GM08714 (cell line): ENCODE measurements at regions not wholly inside any gene's neighbourhood (a gene's known extent, or its start where the extent isn't known, plus 50 kb on each side); places are given as distances from the start of the nearest gene placed in this dataset.

ENCODE experiments used
- H3K4me3 ChIP-seq: fragments of 200-500 bp; sonication (Bioruptor generic); 2 replicates; pipeline ENCODE4 v1.5.1; 2014; ENCODE audit warnings: mild to moderate bottlenecking, low read length, inconsistent platforms
- ZNF274 ChIP-seq: IDR thresholded peaks from 2 replicates; pipeline ENCODE4 v1.6.1; 2012; ENCODE audit warnings: mild to moderate bottlenecking, low read depth, low read length

DNA sequence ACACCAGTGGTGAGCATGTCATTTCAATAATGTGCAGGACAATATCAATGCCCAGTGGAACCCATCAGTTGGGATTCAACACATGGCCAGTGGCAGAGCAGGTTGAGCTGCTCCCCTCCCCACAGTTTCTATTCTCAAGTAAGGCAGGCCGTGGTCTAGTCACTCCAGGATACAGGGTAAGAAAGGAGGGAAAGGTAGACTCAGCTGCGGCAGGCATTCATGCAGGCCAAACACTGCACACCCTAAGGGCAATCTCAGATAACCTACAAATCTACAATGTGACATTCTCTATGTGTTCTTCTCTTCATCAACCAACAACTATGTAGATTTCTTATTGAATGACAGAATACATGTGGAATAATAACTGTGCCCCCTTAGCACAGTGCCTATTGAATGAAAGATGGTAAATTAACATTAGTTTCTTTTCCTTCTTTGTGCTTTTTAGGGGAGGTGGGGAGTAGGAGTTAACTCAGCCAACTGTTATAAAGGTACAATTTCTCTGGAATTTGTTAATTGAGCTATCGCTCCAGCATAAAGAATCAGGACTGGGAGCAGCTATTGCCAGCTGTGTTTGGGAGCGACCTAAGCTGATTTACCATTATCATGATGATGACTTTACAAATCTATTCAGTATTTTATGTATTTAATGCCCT is 89.7 kb downstream of the FAM50B start:
- TF ChIP-seq ZNF274: no peak
- no peak overlapping the region for H3K4me3 ChIP-seq

DNA sequence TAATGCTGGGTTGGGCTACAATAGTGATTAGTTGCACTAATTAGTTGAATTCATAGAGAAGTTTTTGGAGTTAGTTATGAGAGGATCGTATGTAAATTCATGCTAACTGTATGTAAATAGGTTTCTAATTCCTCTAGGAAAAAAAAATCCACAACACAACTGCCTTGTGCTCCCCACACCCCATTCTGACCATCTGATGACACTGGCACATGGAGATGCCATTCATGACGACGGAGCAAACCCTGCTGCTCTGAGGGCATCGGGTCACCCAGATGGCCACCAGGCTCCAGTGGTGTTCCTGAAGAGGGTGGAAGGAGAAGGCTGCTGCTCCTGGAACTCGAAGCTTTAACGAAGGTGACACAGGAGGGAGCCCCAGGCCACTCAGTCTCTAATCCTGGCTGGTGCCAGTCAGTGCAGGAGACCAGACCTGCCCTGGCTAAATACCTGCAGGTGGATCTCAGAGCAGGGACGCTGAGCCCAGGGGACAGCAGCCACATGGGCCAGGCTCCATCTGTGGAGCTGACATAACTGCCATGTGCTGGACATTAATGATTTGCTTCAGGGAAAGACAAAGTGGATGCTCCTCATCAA is 90.3 kb downstream of the FAM50B start:
- TF ChIP-seq ZNF274: no peak
- H3K4me3 ChIP-seq: no peak overlapping the region

DNA sequence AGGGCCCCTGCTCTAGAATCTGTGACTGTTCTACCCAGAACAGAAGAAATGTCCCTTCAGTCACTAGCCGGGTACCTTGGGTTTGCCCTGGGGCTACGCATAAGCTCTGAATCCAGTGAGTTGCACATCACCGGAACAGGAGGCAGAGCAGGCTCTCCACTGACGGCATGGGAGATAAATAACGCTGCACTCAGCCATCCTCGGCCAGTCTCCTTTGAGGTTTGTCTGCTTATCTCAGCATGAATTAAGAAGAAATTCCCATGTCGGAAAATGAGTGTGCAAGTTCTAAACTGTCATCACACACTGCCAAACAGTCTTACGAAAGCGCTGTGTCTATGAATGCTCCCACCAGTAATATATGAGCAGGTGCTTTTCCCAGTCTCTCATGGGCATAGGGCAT is 90.8 kb downstream of the FAM50B start:
- TF ChIP-seq ZNF274: no peak
- H3K4me3 ChIP-seq: no peak overlapping the region

DNA sequence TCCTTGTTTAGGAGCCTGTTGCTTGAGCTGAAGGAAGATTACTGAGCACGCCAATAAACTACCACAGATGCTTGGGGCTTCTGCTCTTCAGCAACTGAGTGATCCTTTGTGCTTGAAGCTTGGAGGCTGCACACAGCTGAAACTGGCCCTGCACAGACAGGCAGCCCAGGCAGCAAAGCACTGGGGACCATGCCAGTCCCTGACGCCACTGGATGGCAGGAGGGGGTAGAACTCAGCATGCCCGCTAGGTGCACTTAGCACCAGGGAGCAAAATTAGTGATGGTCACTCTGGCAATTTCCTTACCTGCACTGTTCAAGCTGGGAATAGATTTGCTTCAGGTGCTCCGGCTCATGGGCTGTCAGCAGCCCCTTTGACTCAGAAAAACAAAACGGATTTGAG is 91.5 kb downstream of the FAM50B start:
- no peak overlapping the region for H3K4me3 ChIP-seq
- no peak for TF ChIP-seq ZNF274

DNA sequence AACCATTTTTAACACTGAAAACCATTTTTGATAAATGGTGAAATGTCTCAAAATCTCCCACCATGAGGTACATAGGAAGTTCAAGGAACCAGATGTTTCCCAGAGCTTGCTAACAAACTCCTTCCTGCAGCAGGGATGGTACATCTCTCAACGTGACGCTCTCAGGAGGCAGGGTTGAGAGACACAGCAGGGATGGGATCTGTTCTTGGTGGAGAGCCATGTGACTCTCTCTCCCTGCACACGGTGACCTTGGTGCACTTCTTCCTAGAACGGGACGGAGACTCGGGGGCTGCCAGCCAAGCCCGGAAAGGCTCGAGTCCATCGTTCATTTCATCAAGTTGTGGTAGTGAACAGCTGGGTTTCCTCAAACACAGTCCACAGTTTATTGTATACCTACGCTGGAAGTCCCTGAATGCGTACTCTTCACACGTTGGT is 94.2 kb downstream of the FAM50B start:
- no peak overlapping the region for H3K4me3 ChIP-seq
- TF ChIP-seq ZNF274: no peak

DNA sequence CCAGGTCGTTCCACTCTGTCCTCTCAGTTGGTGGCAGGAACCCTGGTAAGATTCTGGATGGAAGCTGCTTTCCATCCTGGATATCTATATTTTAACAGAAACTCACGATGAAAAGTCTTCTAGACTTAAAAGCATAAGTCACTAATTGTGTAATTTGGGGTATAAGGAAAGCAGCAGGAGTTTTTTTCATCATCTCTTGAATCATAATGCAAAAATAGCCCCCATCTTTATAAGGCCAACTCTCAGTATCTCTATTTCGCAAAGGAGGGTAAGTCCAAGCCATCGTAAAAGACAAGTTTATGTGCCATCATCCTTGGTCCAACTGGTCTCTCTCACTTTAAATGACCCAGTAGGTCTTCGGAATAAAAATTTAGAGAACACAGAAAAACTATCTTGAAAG is 95.1 kb downstream of the FAM50B start:
- no peak for TF ChIP-seq ZNF274
- no peak overlapping the region for H3K4me3 ChIP-seq

DNA sequence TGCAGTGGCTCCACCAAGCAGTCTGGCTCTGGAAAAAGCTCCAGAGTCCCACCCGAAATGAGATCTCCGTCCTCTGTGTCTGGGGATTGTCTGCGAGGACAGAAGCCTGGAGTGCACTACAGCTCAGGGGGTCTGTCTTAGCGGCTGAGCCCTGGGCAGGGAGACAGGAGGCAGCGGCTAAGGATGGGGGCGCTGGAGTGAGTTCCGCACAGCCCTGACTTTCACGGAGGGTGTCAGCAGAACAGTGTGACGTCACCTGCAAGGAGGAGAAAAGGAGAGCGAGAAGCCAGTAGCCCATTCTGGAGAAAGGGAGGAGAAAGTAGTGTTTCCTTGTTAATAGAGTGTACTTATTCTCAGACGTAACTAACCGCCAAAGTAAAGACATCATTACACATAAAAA is 97.6 kb downstream of the FAM50B start:
- TF ChIP-seq ZNF274: no peak
- no peak overlapping the region for H3K4me3 ChIP-seq

DNA sequence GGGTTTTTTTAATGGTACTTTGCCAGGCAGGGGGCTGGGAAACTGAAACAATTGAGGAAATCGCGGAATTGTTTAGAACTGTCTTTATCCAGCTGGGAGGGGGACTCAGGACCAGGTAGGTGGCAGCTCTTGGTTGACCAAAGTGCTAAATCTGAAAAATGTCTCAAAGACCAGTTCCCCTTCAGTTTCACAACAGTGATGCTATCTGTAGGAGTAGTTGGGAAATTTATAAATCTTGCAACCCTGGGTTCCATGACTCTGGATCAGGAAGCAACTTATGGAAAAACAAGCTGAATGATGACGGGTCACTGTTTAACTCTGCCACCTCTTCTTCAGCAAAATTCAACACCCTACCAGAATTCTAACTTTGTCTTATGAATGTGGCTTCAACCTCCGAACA is 99.7 kb downstream of the FAM50B start:
- no peak for TF ChIP-seq ZNF274
- no peak overlapping the region for H3K4me3 ChIP-seq

DNA sequence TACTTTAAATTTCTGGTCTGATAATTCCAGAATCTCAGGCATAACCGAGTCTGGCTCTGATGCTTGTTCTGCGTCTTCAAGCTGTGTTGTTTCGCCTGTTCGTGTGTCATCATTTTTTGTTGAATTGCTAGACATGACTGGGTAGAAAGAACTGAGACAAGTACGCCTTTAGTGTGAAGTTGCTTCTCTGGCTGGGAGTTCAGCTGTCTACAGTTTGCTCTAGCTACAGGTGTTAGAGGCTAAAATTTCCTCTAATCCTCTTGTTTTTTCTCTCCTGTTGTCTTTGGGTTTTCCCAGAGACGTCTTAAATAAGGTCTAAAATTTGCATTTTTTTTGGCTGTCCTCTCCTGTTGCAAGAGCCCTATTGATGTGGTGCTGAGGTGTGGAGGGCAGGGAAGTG is 100.3 kb downstream of the FAM50B start:
- TF ChIP-seq ZNF274: no peak
- H3K4me3 ChIP-seq: no peak overlapping the region

DNA sequence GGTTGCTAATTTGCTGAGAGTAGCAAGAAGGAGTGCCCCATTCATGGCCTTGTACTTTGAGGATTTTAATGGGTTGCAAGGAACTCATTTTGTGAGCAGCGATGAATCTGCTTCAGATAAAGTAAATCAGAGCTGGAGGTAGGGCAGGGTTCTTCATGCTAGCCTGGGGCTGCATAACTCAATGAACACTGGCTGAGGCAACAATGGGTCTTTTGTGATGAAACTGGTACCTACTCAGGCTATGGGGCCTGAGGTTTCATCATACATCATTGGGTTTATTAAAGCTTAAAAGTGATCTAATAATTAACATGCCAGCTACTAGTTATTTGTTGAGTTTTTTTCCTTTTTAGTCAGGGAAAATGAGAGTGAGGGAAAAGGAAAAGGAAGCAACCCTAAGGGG is 106.9 kb downstream of the FAM50B start:
- TF ChIP-seq ZNF274: no peak

DNA sequence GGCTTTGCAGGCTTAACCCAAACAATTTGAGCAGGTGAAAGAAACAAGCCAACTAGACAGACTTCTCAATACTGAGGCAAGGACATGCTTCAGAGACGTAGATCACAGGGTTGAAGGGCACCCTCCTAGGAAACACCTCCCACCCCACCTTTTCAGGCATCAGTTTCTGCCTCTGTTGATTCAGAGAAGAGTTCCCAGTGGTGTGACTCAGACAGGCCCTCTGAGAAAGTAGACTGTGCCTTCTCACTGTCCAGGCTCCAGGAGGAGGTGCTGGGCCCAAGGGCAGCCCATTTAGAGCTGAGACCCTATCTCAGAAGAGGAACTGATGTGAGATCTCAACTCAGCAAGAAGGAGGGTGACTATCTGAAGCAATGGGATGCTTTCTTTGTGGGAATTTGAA is 108.1 kb downstream of the FAM50B start:
- TF ChIP-seq ZNF274: no peak
- H3K4me3 ChIP-seq: no peak overlapping the region

More for the DNA sequence above, 106.9 kb downstream of the FAM50B start:
- H3K4me3 ChIP-seq: no peak overlapping the region

DNA sequence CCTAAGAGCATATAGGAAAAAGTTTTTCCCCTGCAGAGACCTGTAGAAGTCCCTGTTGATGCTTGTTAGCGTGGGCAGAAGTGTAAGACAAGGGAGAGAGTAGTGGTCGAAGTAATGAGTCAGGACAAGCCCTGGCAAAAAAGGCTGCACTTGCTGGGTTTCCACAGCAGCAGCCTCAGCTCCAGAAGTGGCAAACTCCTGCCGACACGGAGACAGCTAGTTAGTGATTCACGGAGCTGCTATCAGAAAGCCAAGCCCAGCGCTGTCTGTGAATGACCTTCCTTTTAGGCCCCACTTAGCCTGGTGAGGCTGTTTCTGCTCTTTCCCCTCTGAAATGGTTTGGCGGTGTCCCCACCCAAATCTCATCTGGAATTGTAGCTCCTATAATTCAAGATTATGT is 109.1 kb downstream of the FAM50B start:
- no peak overlapping the region for H3K4me3 ChIP-seq
- no peak for TF ChIP-seq ZNF274

DNA sequence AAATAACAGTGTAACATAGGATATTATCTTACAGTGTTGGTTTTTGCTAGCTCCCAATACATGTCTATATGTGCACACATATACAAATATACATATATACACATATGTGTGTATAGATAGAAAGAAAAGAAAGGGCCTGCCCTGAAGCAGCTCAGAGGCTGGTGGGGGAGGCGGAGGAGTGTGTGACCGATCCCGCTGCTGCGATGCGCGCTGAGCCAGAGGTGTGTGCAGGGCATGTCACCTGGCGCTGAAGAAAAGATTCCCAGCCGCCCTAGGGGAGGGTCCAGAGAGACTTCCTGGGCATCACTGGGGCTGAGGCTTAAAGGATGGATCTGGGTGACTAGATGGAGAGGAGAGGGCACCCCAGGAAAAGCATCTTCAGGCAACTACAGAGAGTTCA is 110.2 kb downstream of the FAM50B start:
- no peak for TF ChIP-seq ZNF274
- H3K4me3 ChIP-seq: no peak overlapping the region

DNA sequence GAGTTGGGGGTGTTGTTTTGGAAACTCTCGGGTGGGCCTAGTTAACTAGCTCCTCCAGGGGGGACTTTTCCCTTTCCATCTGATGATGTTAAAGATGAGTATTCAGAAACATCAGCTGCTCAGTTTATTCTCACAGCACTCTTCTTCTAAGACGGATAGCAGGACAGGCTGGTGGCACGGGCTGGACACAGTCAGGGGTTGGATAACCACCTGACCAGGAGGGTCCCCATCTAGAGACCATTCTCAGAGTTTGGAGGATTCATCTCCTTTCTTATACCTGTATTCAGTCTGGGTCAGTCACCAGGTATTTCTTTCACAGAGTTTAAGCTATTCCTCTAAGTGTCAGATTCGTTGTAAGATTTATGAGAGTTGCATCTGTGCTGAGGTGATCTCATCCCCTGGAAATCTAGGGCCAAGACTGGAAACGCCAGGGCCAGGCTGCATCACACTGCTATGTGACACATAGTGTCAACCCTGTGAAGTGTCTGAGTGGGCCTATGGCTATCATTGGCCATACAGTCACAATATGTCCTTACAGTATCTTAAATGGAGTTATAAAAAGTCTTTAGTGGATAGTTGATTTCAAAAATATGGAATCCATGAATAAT is 111.7 kb downstream of the FAM50B start:
- no peak for TF ChIP-seq ZNF274
- no peak overlapping the region for H3K4me3 ChIP-seq

DNA sequence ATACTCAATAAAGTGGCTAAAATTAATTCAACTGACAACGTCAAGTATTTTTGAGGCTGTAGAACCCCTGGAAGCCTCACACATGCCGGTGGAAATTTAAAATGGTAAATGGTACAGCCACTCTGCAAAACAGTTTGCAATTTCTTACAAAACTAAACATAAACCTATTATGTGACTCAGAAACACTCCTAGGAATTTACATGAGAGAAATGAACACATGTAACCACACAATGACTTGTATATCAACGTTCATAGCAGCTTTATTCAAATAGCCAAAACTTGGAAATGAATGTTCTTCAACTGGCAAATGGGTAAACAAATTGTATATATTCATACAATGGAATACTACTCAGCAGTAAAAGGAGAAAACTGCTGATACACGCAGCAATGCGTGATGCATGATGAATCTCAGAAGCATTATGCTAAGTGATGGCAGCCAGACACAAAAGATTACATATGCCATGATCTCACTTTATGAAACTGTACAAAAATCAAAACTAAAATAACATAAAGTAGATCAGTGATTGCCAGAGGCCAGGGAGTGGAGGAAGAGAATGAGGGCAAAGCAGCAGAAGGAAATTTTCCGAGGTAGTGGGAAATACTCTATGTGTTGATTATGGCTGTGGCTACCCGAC is 112.5 kb downstream of the FAM50B start:
- H3K4me3 ChIP-seq: no peak overlapping the region
- no peak for TF ChIP-seq ZNF274
